ENCODE measurements at regions not wholly inside any gene's neighbourhood (a gene's known extent, or its start where the extent isn't known, plus 50 kb on each side); places are given as distances from the start of the nearest gene placed in this dataset.
"Not testable (repeated sequence)": the region's sequence is repeated elsewhere in the genome, so short reads cannot be mapped to it uniquely, and the experiment has no call there.

DNA sequence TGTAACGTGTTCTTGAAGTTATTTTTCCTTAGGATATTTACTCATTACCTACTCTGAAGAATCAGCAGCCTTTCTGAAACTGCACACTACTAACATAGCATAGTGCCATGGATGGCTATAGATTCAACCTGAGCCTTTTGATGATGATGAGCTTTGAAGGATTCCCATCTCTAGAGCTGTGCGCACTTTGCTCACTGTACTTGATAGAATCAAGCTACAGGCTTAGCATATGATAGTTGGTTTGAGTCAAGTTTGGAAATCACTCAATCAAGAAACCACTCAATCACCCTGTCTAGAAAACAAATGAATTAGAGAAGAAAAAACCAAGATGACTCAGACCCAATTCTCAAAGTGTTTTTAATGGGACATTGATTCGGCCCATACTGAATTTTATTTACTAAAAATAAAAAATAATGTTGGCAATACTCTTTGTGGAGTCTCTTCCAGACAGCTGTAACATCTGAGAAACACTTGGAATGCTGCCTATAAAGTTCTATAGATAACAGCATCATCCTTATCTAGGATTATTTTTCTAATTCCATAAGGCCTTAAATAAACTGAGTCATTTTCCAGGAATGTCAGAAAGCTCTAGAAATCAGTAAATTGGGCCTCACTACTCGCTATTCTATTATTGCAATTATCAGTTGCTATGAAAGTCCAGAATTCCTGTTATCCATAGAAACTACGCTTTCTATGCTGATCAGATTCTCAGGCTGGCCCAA lies 259.0 kb upstream of the ERBB4 start:
- DNase-seq (ENCODE audit: low spot score in 2 of 2) = no peak
- Histone ChIP-seq H3K4me3 (no peak overlapping the region), H3K4me1 (no peaks in the 10 kb centered on the region), H3K36me3 (no peaks in the 10 kb centered on the region), H3K27me3 (no peaks in the 10 kb centered on the region), H3K9me3 (no peaks in the 10 kb centered on the region), H3K27ac (no peak overlapping the region)
- TF ChIP-seq, protein P1, sequence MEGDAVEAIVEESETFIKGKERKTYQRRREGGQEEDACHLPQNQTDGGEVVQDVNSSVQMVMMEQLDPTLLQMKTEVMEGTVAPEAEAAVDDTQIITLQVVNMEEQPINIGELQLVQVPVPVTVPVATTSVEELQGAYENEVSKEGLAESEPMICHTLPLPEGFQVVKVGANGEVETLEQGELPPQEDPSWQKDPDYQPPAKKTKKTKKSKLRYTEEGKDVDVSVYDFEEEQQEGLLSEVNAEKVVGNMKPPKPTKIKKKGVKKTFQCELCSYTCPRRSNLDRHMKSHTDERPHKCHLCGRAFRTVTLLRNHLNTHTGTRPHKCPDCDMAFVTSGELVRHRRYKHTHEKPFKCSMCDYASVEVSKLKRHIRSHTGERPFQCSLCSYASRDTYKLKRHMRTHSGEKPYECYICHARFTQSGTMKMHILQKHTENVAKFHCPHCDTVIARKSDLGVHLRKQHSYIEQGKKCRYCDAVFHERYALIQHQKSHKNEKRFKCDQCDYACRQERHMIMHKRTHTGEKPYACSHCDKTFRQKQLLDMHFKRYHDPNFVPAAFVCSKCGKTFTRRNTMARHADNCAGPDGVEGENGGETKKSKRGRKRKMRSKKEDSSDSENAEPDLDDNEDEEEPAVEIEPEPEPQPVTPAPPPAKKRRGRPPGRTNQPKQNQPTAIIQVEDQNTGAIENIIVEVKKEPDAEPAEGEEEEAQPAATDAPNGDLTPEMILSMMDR (IDR thresholded peaks at IDR 0.05) = no peak
- intact Hi-C loops (cut with DNase I) = no loop called here

- H3K27me3 ChIP-seq = no peaks in the 10 kb centered on the region
- DNase-seq (ENCODE audit: low spot score in 2 of 2) = no peak
- H3K4me3 ChIP-seq = no peak overlapping the region
- H3K4me1 ChIP-seq = no peaks in the 10 kb centered on the region
- intact Hi-C loops (cut with DNase I) = no loop called here
- no peak overlapping the region for H3K27ac ChIP-seq
- H3K36me3 ChIP-seq = no peaks in the 10 kb centered on the region
- H3K9me3 ChIP-seq = no peaks in the 10 kb centered on the region
- TF ChIP-seq, protein P1 (IDR thresholded peaks at IDR 0.05) = no peak
Observed at GRCh38 chr2:212794471-212794870, 255.9 kb upstream of the ERBB4 start.

DNA sequence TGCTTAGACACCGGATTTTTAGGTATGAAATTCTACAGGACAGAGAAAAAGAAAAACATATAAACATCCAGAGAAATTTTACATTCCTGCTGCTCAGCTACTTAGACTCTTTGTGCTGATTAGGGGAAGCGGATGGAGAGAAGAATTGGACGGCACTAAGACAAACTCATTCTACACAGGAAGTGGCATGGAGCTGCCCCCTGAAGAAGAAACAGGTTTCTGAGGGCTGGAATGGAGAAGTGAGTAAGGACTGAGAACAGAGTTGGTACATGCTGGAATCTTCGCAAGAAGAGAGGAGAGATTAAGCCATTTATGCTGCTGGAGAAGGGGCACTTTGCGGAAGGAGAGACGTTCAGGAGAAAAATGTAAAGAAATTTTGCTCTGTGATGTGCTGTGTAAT lies 253.0 kb upstream of the ERBB4 start:
- Histone ChIP-seq H3K4me3 (no peak overlapping the region), H3K4me1 (no peaks in the 10 kb centered on the region), H3K36me3 (no peaks in the 10 kb centered on the region), H3K27me3 (no peaks in the 10 kb centered on the region), H3K9me3 (no peaks in the 10 kb centered on the region), H3K27ac (no peak overlapping the region)
- TF ChIP-seq, protein P1 (IDR thresholded peaks at IDR 0.05) = no peak
- DNase-seq (ENCODE audit: low spot score in 2 of 2) = no peak
- intact Hi-C loops (cut with DNase I) = no loop called here

- H3K36me3 ChIP-seq; H3K4me3 ChIP-seq; H3K4me1 ChIP-seq; DNase-seq (ENCODE audit: low spot score in 2 of 2); H3K27ac ChIP-seq; intact Hi-C loops (cut with DNase I); H3K27me3 ChIP-seq: not testable (repeated sequence)
- H3K9me3 ChIP-seq = peaks cover 0 to 11% of the 10 kb centered on the region in 2 donors
Observed at GRCh38 chr2:212786088-212786487, 247.5 kb upstream of the ERBB4 start.

GRCh38 chr2:212777020-212777491 lies 238.5 kb upstream of the ERBB4 start:
- no peaks in the 10 kb centered on the region for H3K36me3 ChIP-seq
- TF ChIP-seq, protein P1 (IDR thresholded peaks at IDR 0.05) = peak; percentile 26 to 63 (median 47)
- no peaks in the 10 kb centered on the region for H3K4me1 ChIP-seq
- intact Hi-C loops (cut with DNase I) = loop anchor here (1.0 to 10.0 kb wide), 2 partner anchors 375 to 458 kb away; no protein-coding TSS in a partner anchor
- DNase-seq (ENCODE audit: low spot score in 2 of 2) = no peak
- no peak overlapping the region for H3K27ac ChIP-seq
- H3K4me3 ChIP-seq = no peak overlapping the region
- H3K9me3 ChIP-seq = no peaks in the 10 kb centered on the region
- no peaks in the 10 kb centered on the region for H3K27me3 ChIP-seq

GRCh38 chr2:212773808-212774339 lies 235.3 kb upstream of the ERBB4 start:
- Histone ChIP-seq H3K27ac (no peak overlapping the region), H3K27me3 (no peaks in the 10 kb centered on the region), H3K36me3 (no peaks in the 10 kb centered on the region), H3K4me1 (no peaks in the 10 kb centered on the region), H3K9me3 (no peaks in the 10 kb centered on the region), H3K4me3 (no peak overlapping the region)
- TF ChIP-seq, protein P1 (IDR thresholded peaks at IDR 0.05) = no peak
- intact Hi-C loops (cut with DNase I) = loop anchor here (10.0 kb wide), 1 partner anchor 461 kb away; no protein-coding TSS in a partner anchor
- no peak for DNase-seq (ENCODE audit: low spot score in 2 of 2)

Data from ascending aorta (tissue), 2 donors.